ENCODE measurements at regions not wholly inside any gene's neighbourhood (a gene's known extent, or its start where the extent isn't known, plus 50 kb on each side); places are given as distances from the start of the nearest gene placed in this dataset.
A peak's percentile ranks its signal among the peaks of the same experiment; 100 is the strongest.
"Not testable (repeated sequence)": the region's sequence is repeated elsewhere in the genome, so short reads cannot be mapped to it uniquely, and the experiment has no call there.

- DNase-seq (ENCODE audit: insufficient read length) = no peak
- TF ChIP-seq POLR2A (IDR thresholded peaks at IDR 0.05; ENCODE audit: low read depth, low read length) (no peak), POLR2AphosphoS5 (IDR thresholded peaks at IDR 0.05; ENCODE audit: low read depth, low read length) (no peak), TAF1 (IDR thresholded peaks at IDR 0.05; ENCODE audit: borderline replicate concordance, low read depth, low read length) (no peak)
- no peak for FAIRE-seq
Observed at GRCh38 chr1:233738850-233739249, 124.9 kb downstream of the KCNK1 start.

- no peak for FAIRE-seq
- TF ChIP-seq POLR2AphosphoS5 (IDR thresholded peaks at IDR 0.05; ENCODE audit: low read depth, low read length) (no peak), TAF1 (IDR thresholded peaks at IDR 0.05; ENCODE audit: borderline replicate concordance, low read depth, low read length) (no peak), POLR2A (IDR thresholded peaks at IDR 0.05; ENCODE audit: low read depth, low read length) (no peak)
- no peak for DNase-seq (ENCODE audit: insufficient read length)
Observed at GRCh38 chr1:233744779-233745513, 131.0 kb downstream of the KCNK1 start.

GRCh38 chr1:233750139-233750538 lies 136.2 kb downstream of the KCNK1 start:
- DNase-seq (ENCODE audit: insufficient read length) (no peak), FAIRE-seq (no peak)
- TF ChIP-seq TAF1 (IDR thresholded peaks at IDR 0.05; ENCODE audit: borderline replicate concordance, low read depth, low read length) (no peak), POLR2A (IDR thresholded peaks at IDR 0.05; ENCODE audit: low read depth, low read length) (no peak), POLR2AphosphoS5 (IDR thresholded peaks at IDR 0.05; ENCODE audit: low read depth, low read length) (no peak)

- TF ChIP-seq POLR2A (IDR thresholded peaks at IDR 0.05; ENCODE audit: low read depth, low read length) = no peak
- no peak for TF ChIP-seq TAF1 (IDR thresholded peaks at IDR 0.05; ENCODE audit: borderline replicate concordance, low read depth, low read length)
- TF ChIP-seq POLR2AphosphoS5 (IDR thresholded peaks at IDR 0.05; ENCODE audit: low read depth, low read length) = no peak
- no peak for DNase-seq (ENCODE audit: insufficient read length)
- FAIRE-seq = no peak
Observed at GRCh38 chr1:233759665-233760064, 144.8 kb upstream of the SLC35F3 start.

- not testable (repeated sequence) for DNase-seq (ENCODE audit: insufficient read length); FAIRE-seq
Observed at GRCh38 chr1:233764304-233764703, 140.2 kb upstream of the SLC35F3 start.

GRCh38 chr1:233777566-233777965 lies 126.9 kb upstream of the SLC35F3 start:
- no peak for FAIRE-seq
- DNase-seq (ENCODE audit: insufficient read length) = no peak
- no peak for TF ChIP-seq POLR2AphosphoS5 (IDR thresholded peaks at IDR 0.05; ENCODE audit: low read depth, low read length)
- no peak for TF ChIP-seq TAF1 (IDR thresholded peaks at IDR 0.05; ENCODE audit: borderline replicate concordance, low read depth, low read length)
- no peak for TF ChIP-seq POLR2A (IDR thresholded peaks at IDR 0.05; ENCODE audit: low read depth, low read length)

GRCh38 chr1:233780049-233780448 lies 124.4 kb upstream of the SLC35F3 start:
- TF ChIP-seq POLR2A (IDR thresholded peaks at IDR 0.05; ENCODE audit: low read depth, low read length) (no peak), TAF1 (IDR thresholded peaks at IDR 0.05; ENCODE audit: borderline replicate concordance, low read depth, low read length) (no peak)
- FAIRE-seq = no peak
- DNase-seq (ENCODE audit: insufficient read length) = no peak

- TF ChIP-seq POLR2AphosphoS5 (IDR thresholded peaks at IDR 0.05; ENCODE audit: low read depth, low read length) (no peak), POLR2A (IDR thresholded peaks at IDR 0.05; ENCODE audit: low read depth, low read length) (no peak), TAF1 (IDR thresholded peaks at IDR 0.05; ENCODE audit: borderline replicate concordance, low read depth, low read length) (no peak)
- DNase-seq (ENCODE audit: insufficient read length) = no peak
- FAIRE-seq = no peak
Observed at GRCh38 chr1:233782937-233783586, 121.4 kb upstream of the SLC35F3 start.

- DNase-seq (ENCODE audit: insufficient read length) = no peak
- no peak for FAIRE-seq
- TF ChIP-seq POLR2AphosphoS5 (IDR thresholded peaks at IDR 0.05; ENCODE audit: low read depth, low read length) (no peak), POLR2A (IDR thresholded peaks at IDR 0.05; ENCODE audit: low read depth, low read length) (no peak), TAF1 (IDR thresholded peaks at IDR 0.05; ENCODE audit: borderline replicate concordance, low read depth, low read length) (no peak)
Observed at GRCh38 chr1:233787599-233787998, 116.9 kb upstream of the SLC35F3 start.

GRCh38 chr1:233788687-233789086 lies 115.8 kb upstream of the SLC35F3 start:
- FAIRE-seq (no peak), DNase-seq (ENCODE audit: insufficient read length) (no peak)
- no peak for TF ChIP-seq POLR2A (IDR thresholded peaks at IDR 0.05; ENCODE audit: low read depth, low read length)
- no peak for TF ChIP-seq TAF1 (IDR thresholded peaks at IDR 0.05; ENCODE audit: borderline replicate concordance, low read depth, low read length)
- TF ChIP-seq POLR2AphosphoS5 (IDR thresholded peaks at IDR 0.05; ENCODE audit: low read depth, low read length) = no peak

- FAIRE-seq (no peak), DNase-seq (ENCODE audit: insufficient read length) (no peak)
- TF ChIP-seq TAF1 (IDR thresholded peaks at IDR 0.05; ENCODE audit: borderline replicate concordance, low read depth, low read length) (no peak), POLR2AphosphoS5 (IDR thresholded peaks at IDR 0.05; ENCODE audit: low read depth, low read length) (no peak), POLR2A (IDR thresholded peaks at IDR 0.05; ENCODE audit: low read depth, low read length) (no peak)
Observed at GRCh38 chr1:233790121-233790520, 114.4 kb upstream of the SLC35F3 start.

- DNase-seq (ENCODE audit: insufficient read length) (peak; percentile 11), FAIRE-seq (peak; percentile 95)
Observed at GRCh38 chr1:233790662-233791371, 113.7 kb upstream of the SLC35F3 start.

More at GRCh38 chr1:233790662-233791371, 113.7 kb upstream of the SLC35F3 start:
- TF ChIP-seq POLR2A (IDR thresholded peaks at IDR 0.05; ENCODE audit: low read depth, low read length) (no peak), POLR2AphosphoS5 (IDR thresholded peaks at IDR 0.05; ENCODE audit: low read depth, low read length) (no peak), TAF1 (IDR thresholded peaks at IDR 0.05; ENCODE audit: borderline replicate concordance, low read depth, low read length) (no peak)

Measured in GM12892 (cell line).